Activated naive CD8-positive, alpha-beta T cell treated with anti-CD3 and anti-CD28 coated beads, Interleukin-2, amount 50 U/mL, for 24 hours (primary cell): ENCODE measurements at regions not wholly inside any gene's neighbourhood (a gene's known extent, or its start where the extent isn't known, plus 50 kb on each side); places are given as distances from the start of the nearest gene placed in this dataset.

Experiments used
- ATAC-seq: fragments of 150-1000 bp; cut with Tn5 transposase; one replicate; pipeline ENCODE4 v1.10.0; 2021
- DNase-seq: peaks from one replicate; pipeline ENCODE4 v3.0.0; 2021
- H3K27ac Mint-ChIP-seq: one replicate; pipeline ENCODE4 v1.8.0; 2021; ENCODE audit warnings: mild to moderate bottlenecking, mixed read lengths
- H3K27me3 Mint-ChIP-seq: one replicate; pipeline ENCODE4 v1.8.0; 2021; ENCODE audit warnings: mixed read lengths
- H3K36me3 Mint-ChIP-seq: one replicate; pipeline ENCODE4 v1.8.0; 2021; ENCODE audit warnings: low read depth, mixed read lengths
- H3K4me1 Mint-ChIP-seq: one replicate; pipeline ENCODE4 v1.8.0; 2021; ENCODE audit warnings: mixed read lengths
- H3K4me3 Mint-ChIP-seq: one replicate; pipeline ENCODE4 v1.8.0; 2021; ENCODE audit warnings: mild to moderate bottlenecking, moderate library complexity, mixed read lengths
- H3K9me3 Mint-ChIP-seq: one replicate; pipeline ENCODE4 v1.8.0; 2021; ENCODE audit warnings: mixed read lengths

GRCh38 chr18:6553234-6553900, 138.7 kb upstream of the L3MBTL4 start:
- no peaks in the 10 kb centered on the region for H3K36me3 Mint-ChIP-seq
- no peaks in the 10 kb centered on the region for H3K27me3 Mint-ChIP-seq
- DNase-seq = no peak
- H3K4me3 Mint-ChIP-seq = no peak overlapping the region
- H3K4me1 Mint-ChIP-seq = no peaks in the 10 kb centered on the region
- no peak overlapping the region for H3K27ac Mint-ChIP-seq
- ATAC-seq = no peak
- no peaks in the 10 kb centered on the region for H3K9me3 Mint-ChIP-seq

GRCh38 chr18:6557057-6557769, 142.5 kb upstream of the L3MBTL4 start:
- Mint-ChIP-seq H3K27me3 (peaks cover 5% of the 10 kb centered on the region), H3K4me3 (no peak overlapping the region), H3K4me1 (no peaks in the 10 kb centered on the region), H3K9me3 (no peaks in the 10 kb centered on the region), H3K27ac (no peak overlapping the region), H3K36me3 (no peaks in the 10 kb centered on the region)
- DNase-seq = no peak
- no peak for ATAC-seq

- no peak for ATAC-seq
- no peak for DNase-seq
- H3K27ac Mint-ChIP-seq = no peak overlapping the region
- H3K27me3 Mint-ChIP-seq = peaks cover 5% of the 10 kb centered on the region
- no peaks in the 10 kb centered on the region for H3K9me3 Mint-ChIP-seq
- H3K36me3 Mint-ChIP-seq = no peaks in the 10 kb centered on the region
- no peak overlapping the region for H3K4me3 Mint-ChIP-seq
- no peaks in the 10 kb centered on the region for H3K4me1 Mint-ChIP-seq
Measured at GRCh38 chr18:6557770-6558248, 143.1 kb upstream of the L3MBTL4 start.

- H3K27me3 Mint-ChIP-seq = peaks cover 5% of the 10 kb centered on the region
- H3K9me3 Mint-ChIP-seq = no peaks in the 10 kb centered on the region
- DNase-seq (no peak), ATAC-seq (no peak)
- no peak overlapping the region for H3K4me3 Mint-ChIP-seq
- H3K36me3 Mint-ChIP-seq = no peaks in the 10 kb centered on the region
- no peaks in the 10 kb centered on the region for H3K4me1 Mint-ChIP-seq
- no peak overlapping the region for H3K27ac Mint-ChIP-seq
Measured at GRCh38 chr18:6558446-6559156, 143.9 kb upstream of the L3MBTL4 start.

GRCh38 chr18:6559296-6559695, 144.6 kb upstream of the L3MBTL4 start:
- no peaks in the 10 kb centered on the region for H3K36me3 Mint-ChIP-seq
- DNase-seq (no peak), ATAC-seq (no peak)
- H3K27me3 Mint-ChIP-seq = peaks cover 5% of the 10 kb centered on the region
- no peak overlapping the region for H3K4me3 Mint-ChIP-seq
- H3K9me3 Mint-ChIP-seq = no peaks in the 10 kb centered on the region
- H3K4me1 Mint-ChIP-seq = no peaks in the 10 kb centered on the region
- no peak overlapping the region for H3K27ac Mint-ChIP-seq

- Mint-ChIP-seq H3K4me3 (no peak overlapping the region), H3K4me1 (no peaks in the 10 kb centered on the region), H3K9me3 (no peaks in the 10 kb centered on the region), H3K36me3 (no peaks in the 10 kb centered on the region), H3K27ac (no peak overlapping the region), H3K27me3 (peaks cover 5% of the 10 kb centered on the region)
- DNase-seq = no peak
- no peak for ATAC-seq
Measured at GRCh38 chr18:6561016-6561415, 146.3 kb upstream of the L3MBTL4 start.

- peaks cover 5% of the 10 kb centered on the region for H3K27me3 Mint-ChIP-seq
- no peak for ATAC-seq
- H3K9me3 Mint-ChIP-seq = no peaks in the 10 kb centered on the region
- H3K4me3 Mint-ChIP-seq = no peak overlapping the region
- DNase-seq = no peak
- H3K27ac Mint-ChIP-seq = no peak overlapping the region
- no peaks in the 10 kb centered on the region for H3K4me1 Mint-ChIP-seq
- H3K36me3 Mint-ChIP-seq = no peaks in the 10 kb centered on the region
Measured at GRCh38 chr18:6561420-6561861, 146.7 kb upstream of the L3MBTL4 start.

- no peak for ATAC-seq
- no peak overlapping the region for H3K27ac Mint-ChIP-seq
- no peaks in the 10 kb centered on the region for H3K4me1 Mint-ChIP-seq
- no peak for DNase-seq
- H3K36me3 Mint-ChIP-seq = no peaks in the 10 kb centered on the region
- H3K27me3 Mint-ChIP-seq = peaks cover 5% of the 10 kb centered on the region
- no peak overlapping the region for H3K4me3 Mint-ChIP-seq
- H3K9me3 Mint-ChIP-seq = no peaks in the 10 kb centered on the region
Measured at GRCh38 chr18:6561862-6562291, 147.2 kb upstream of the L3MBTL4 start.

- ATAC-seq (no peak), DNase-seq (no peak)
- peaks cover 4% of the 10 kb centered on the region for H3K27me3 Mint-ChIP-seq
- no peaks in the 10 kb centered on the region for H3K9me3 Mint-ChIP-seq
- H3K4me1 Mint-ChIP-seq = no peaks in the 10 kb centered on the region
- no peak overlapping the region for H3K4me3 Mint-ChIP-seq
- H3K27ac Mint-ChIP-seq = no peak overlapping the region
- no peaks in the 10 kb centered on the region for H3K36me3 Mint-ChIP-seq
Measured at GRCh38 chr18:6563896-6564295, 149.2 kb upstream of the L3MBTL4 start.

- H3K9me3 Mint-ChIP-seq = no peaks in the 10 kb centered on the region
- DNase-seq (no peak), ATAC-seq (no peak)
- H3K36me3 Mint-ChIP-seq = no peaks in the 10 kb centered on the region
- H3K4me3 Mint-ChIP-seq = no peak overlapping the region
- peaks cover 4% of the 10 kb centered on the region for H3K27me3 Mint-ChIP-seq
- H3K27ac Mint-ChIP-seq = no peak overlapping the region
- no peaks in the 10 kb centered on the region for H3K4me1 Mint-ChIP-seq
Measured at GRCh38 chr18:6564950-6565814, 150.5 kb upstream of the L3MBTL4 start.

GRCh38 chr18:6565815-6566081, 151.0 kb upstream of the L3MBTL4 start:
- no peaks in the 10 kb centered on the region for H3K36me3 Mint-ChIP-seq
- DNase-seq = no peak
- peaks cover 4% of the 10 kb centered on the region for H3K27me3 Mint-ChIP-seq
- no peak for ATAC-seq
- H3K27ac Mint-ChIP-seq = no peak overlapping the region
- H3K4me1 Mint-ChIP-seq = no peaks in the 10 kb centered on the region
- no peaks in the 10 kb centered on the region for H3K9me3 Mint-ChIP-seq
- H3K4me3 Mint-ChIP-seq = no peak overlapping the region

GRCh38 chr18:6566338-6566911, 151.7 kb upstream of the L3MBTL4 start:
- ATAC-seq (no peak), DNase-seq (no peak)
- no peak overlapping the region for H3K4me3 Mint-ChIP-seq
- H3K27ac Mint-ChIP-seq = no peak overlapping the region
- H3K9me3 Mint-ChIP-seq = no peaks in the 10 kb centered on the region
- peaks cover 2% of the 10 kb centered on the region for H3K27me3 Mint-ChIP-seq
- no peaks in the 10 kb centered on the region for H3K36me3 Mint-ChIP-seq
- no peaks in the 10 kb centered on the region for H3K4me1 Mint-ChIP-seq

GRCh38 chr18:6569813-6570212, 155.1 kb upstream of the L3MBTL4 start:
- Mint-ChIP-seq H3K27ac (no peak overlapping the region), H3K36me3 (no peaks in the 10 kb centered on the region), H3K4me1 (no peaks in the 10 kb centered on the region), H3K27me3 (no peaks in the 10 kb centered on the region), H3K9me3 (no peaks in the 10 kb centered on the region), H3K4me3 (no peak overlapping the region)
- DNase-seq (no peak), ATAC-seq (no peak)

- DNase-seq (no peak), ATAC-seq (no peak)
- Mint-ChIP-seq H3K9me3 (no peaks in the 10 kb centered on the region), H3K36me3 (no peaks in the 10 kb centered on the region), H3K27ac (no peak overlapping the region), H3K4me1 (no peaks in the 10 kb centered on the region), H3K27me3 (no peaks in the 10 kb centered on the region), H3K4me3 (no peak overlapping the region)
Measured at GRCh38 chr18:6570581-6571238, 156.0 kb upstream of the L3MBTL4 start.
